Lower leg skin (tissue), 4 donors: ENCODE measurements at regions not wholly inside any gene's neighbourhood (a gene's known extent, or its start where the extent isn't known, plus 50 kb on each side); places are given as distances from the start of the nearest gene placed in this dataset.

ENCODE experiments used
- DNase-seq, 2 donors: peaks; one replicate each; pipeline ENCODE4 v3.0.0-alpha.2; 2019; ENCODE audit warnings: low spot score in 2 of 2
- H3K4me3 ChIP-seq: fragments of 200-600 bp; sonication (generic); 2 replicates; pipeline ENCODE4 v1.5.1; 2017; ENCODE audit warnings: mild to moderate bottlenecking, low read depth; ENCODE audit not compliant: poor library complexity, severe bottlenecking
- POLR2A ChIP-seq, 2 donors: fragments of 450-650 bp; IDR thresholded peaks; one replicate each; pipeline ENCODE4 v1.6.1; 2016 to 2017; ENCODE audit warnings: antibody characterized with exemption in 2 of 2, mild to moderate bottlenecking in 1 of 2, moderate library complexity in 1 of 2
- WGBS, 2 donors: methylation state at CpG; one replicate each; pipeline ENCODE4 v1.1.5; 2018; 5-methylcytosine and 5-hydroxymethylcytosine counted together
- intact Hi-C: fragments of 100-400 bp; cut with DNase I; formaldehyde crosslinking; loops from one replicate; pipeline ENCODE4 v1.15.0; 2023; ENCODE audit warnings: low total_unique reads
- TF ChIP-seq, protein P1 (sequence below), 3 donors: fragments of 450-650 bp; IDR thresholded peaks; one replicate each; pipeline ENCODE4 v1.5.1; 2016; ENCODE audit warnings: antibody characterized with exemption in 3 of 3, mild to moderate bottlenecking in 3 of 3, moderate library complexity in 2 of 3

DNA sequence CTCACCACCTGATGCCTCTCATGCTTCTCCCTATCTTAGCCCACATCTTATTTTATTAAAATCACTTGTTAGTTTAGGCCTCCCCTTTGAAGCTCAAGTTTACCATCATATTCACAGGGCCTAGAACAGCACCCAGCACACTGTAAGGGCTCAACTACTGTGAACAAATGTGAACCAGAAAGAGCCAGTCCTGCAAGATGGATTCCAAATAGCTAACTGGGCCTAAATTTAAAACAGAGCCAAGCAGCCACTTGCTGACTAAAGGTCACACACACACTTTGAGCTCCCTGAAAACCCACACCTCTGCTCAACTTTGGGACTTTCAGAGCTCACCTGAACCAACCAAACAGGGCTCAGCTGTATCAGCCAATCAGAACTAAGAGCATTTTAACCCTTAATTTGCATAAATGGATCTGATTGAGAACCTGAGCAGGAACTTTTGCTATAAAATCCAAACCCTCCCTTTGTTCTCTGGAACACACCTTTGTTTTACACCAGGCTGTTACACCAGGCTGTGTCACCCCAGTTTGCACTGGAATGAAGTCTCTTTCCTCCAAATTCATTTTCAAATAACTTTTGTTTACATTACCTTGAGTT is 62.1 kb upstream of the EXOC1L start:
- TF ChIP-seq, protein P1, sequence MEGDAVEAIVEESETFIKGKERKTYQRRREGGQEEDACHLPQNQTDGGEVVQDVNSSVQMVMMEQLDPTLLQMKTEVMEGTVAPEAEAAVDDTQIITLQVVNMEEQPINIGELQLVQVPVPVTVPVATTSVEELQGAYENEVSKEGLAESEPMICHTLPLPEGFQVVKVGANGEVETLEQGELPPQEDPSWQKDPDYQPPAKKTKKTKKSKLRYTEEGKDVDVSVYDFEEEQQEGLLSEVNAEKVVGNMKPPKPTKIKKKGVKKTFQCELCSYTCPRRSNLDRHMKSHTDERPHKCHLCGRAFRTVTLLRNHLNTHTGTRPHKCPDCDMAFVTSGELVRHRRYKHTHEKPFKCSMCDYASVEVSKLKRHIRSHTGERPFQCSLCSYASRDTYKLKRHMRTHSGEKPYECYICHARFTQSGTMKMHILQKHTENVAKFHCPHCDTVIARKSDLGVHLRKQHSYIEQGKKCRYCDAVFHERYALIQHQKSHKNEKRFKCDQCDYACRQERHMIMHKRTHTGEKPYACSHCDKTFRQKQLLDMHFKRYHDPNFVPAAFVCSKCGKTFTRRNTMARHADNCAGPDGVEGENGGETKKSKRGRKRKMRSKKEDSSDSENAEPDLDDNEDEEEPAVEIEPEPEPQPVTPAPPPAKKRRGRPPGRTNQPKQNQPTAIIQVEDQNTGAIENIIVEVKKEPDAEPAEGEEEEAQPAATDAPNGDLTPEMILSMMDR (IDR thresholded peaks at IDR 0.05), result no peak
- TF ChIP-seq POLR2A (IDR thresholded peaks at IDR 0.05), result no peak
- H3K4me3 ChIP-seq, result no peak overlapping the region
- intact Hi-C loops, result no loop called here
- DNase-seq, result no peak

DNA sequence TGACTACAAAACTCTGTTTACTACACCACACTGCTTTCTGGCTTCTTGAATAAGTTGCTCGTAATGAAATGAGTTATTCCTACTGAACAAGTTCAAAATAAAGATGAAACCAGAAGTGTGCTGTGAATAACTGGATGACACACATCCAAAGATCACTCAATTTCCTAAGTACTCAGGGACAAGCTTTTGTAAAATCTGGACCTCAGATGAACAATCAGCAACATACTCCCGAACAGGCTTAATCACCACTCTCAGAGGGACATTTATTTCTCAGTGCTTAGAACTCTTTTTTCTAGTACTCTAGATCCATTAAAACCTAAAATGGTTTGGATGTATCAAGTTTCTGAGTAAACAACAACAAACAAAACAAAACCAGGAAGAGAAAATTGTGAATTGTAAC is 61.5 kb upstream of the EXOC1L start:
- no peak overlapping the region for H3K4me3 ChIP-seq
- TF ChIP-seq, protein P1 (IDR thresholded peaks at IDR 0.05), result no peak
- no peak for TF ChIP-seq POLR2A (IDR thresholded peaks at IDR 0.05)
- intact Hi-C loops, result no loop called here
- WGBS, 2 donors, result 66 to 69% methylated on average over 2 of the region's 2 CpGs
- no peak for DNase-seq

DNA sequence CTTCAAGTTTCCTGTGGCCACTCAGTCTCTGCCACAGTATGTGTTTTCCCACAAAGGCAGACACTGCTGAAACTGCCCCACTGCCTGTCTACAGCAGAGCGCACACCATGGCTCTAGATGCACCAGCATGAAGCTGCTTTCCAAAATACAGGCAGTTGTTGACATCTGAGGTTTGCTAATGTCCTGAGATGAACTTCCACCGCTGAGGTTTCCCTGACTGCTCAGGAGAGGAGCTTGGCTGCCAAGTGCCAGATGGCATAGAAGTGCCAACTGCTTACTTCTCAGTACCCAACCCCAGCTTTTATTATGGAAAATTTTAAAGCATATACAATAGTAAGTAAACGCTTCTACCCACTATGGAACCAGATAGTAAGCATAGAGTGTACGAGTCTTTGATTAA is 61.0 kb upstream of the EXOC1L start:
- TF ChIP-seq POLR2A (IDR thresholded peaks at IDR 0.05), result no peak
- TF ChIP-seq, protein P1 (IDR thresholded peaks at IDR 0.05), result no peak
- H3K4me3 ChIP-seq, result no peak overlapping the region
- intact Hi-C loops, result no loop called here
- WGBS, 2 donors, result 65 to 68% methylated on average over 4 of the region's 4 CpGs
- DNase-seq, result no peak

DNA sequence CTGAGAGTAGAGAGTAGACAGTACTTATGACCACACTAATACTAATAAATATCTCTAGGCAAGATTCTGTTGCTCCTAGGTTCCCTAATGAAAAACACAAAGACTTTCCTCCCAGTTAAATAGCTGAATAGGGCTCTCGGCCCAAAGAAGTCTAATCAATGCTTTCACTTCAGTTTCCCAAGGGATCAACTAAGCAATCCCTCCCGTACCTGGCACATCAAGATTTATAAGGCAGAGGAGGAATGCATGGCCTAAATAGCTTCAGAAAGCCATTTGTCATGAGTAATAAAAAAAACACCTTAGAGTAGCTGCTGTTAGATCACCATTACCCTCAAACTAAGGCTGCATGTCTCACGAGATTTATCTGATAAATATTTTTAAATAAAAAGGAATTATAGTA is 56.8 kb upstream of the EXOC1L start:
- TF ChIP-seq, protein P1 (IDR thresholded peaks at IDR 0.05), result no peak
- no peak for TF ChIP-seq POLR2A (IDR thresholded peaks at IDR 0.05)

DNA sequence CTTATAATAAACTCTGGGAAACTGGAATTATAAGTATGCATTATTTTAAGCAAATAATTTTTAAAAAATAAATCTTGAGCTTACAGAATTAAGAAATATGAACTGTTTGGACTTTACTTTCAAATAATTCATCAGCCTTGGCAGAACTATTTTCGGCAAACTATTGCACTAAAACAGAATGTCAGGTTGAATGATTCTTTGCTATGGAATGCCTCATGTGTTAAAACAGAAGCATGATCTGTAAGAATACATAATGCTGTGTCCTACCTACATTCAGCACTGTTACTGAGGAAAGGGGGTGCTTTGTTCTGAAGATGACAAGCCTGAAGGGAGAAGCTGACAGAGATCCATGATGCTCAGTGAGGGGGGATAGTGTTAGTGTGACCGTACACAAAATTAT is 55.6 kb upstream of the EXOC1L start:
- H3K4me3 ChIP-seq, result no peak overlapping the region
- TF ChIP-seq POLR2A (IDR thresholded peaks at IDR 0.05), result no peak
- TF ChIP-seq, protein P1 (IDR thresholded peaks at IDR 0.05), result no peak
- WGBS, 2 donors, result 70 to 79% methylated on average over 2 of the region's 2 CpGs
- no peak for DNase-seq
- intact Hi-C loops, result no loop called here

More for the DNA sequence above, 56.8 kb upstream of the EXOC1L start:
- WGBS, 2 donors, result 40 to 50% methylated on average over 3 of the region's 3 CpGs
- H3K4me3 ChIP-seq, result no peak overlapping the region
- no peak for DNase-seq
- intact Hi-C loops, result no loop called here

DNA sequence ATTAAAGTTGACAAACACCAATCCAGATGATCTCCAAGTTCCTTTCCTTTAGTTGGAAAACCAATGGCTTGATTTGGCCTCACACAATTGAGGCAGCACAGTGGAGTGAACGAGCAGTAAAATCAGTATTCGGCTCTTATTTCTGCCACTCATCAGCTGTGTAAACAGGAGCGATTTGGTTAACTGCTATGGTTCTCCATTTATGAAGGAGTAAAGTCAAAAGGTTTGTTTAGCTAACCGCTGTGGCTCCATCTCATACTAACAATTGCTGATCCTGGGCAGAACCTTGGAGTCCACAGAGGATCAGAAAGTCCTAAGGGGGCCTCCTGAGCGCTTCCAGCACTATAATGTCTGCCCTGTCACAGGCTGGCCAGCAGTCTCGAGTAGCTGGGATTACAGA is 54.5 kb upstream of the EXOC1L start:
- intact Hi-C loops, result no loop called here
- TF ChIP-seq, protein P1 (IDR thresholded peaks at IDR 0.05), result no peak
- TF ChIP-seq POLR2A (IDR thresholded peaks at IDR 0.05), result no peak
- no peak for DNase-seq
- no peak overlapping the region for H3K4me3 ChIP-seq
- WGBS, 2 donors, result 80 to 86% methylated on average over 6 of the region's 6 CpGs
